IMR-90 (cell line): ENCODE measurements at regions not wholly inside any gene's neighbourhood (a gene's known extent, or its start where the extent isn't known, plus 50 kb on each side); places are given as distances from the start of the nearest gene placed in this dataset.

Experiments used
- ATAC-seq: fragments of 200-7000 bp; cut with Tn5 transposase; 2 replicates; pipeline ENCODE4 v1.9.1; 2020; ENCODE audit warnings: low read depth, mild to moderate bottlenecking, moderate library complexity
- BruUV-seq: library from RNA; stranded (reverse); fragments of 400-500 nt; replicated peaks from 2 replicates; lab custom pipeline; 2021; lab: Mats Ljungman, UMichigan
- CTCF ChIA-PET: fragments of 300-600 bp; formaldehyde crosslinking; extraction: SDS; loops from one replicate; lab custom pipeline; 2021; ENCODE audit warnings: antibody characterized with exemption; lab: Yijun Ruan, JAX
- POLR2A ChIA-PET: fragments of 300-600 bp; sonication (Branson Sonifier 250); formaldehyde crosslinking; loops from one replicate; lab custom pipeline; 2022; ENCODE audit warnings: antibody characterized with exemption; ENCODE audit not compliant: unreplicated experiment; lab: Charles Lee
- DNase-seq: peaks from one replicate; pipeline ENCODE4 v3.0.0; 2013
- H2AFZ ChIP-seq: replicated peaks from 2 replicates; pipeline ENCODE3; 2013; ENCODE audit warnings: low read length, mild to moderate bottlenecking; ENCODE audit not compliant: poor library complexity
- H2AK5ac ChIP-seq: 2 replicates; pipeline ENCODE4 v1.6.1; 2013; ENCODE audit warnings: low read depth, low read length, inconsistent platforms
- H2AK9ac ChIP-seq: replicated peaks from 2 replicates; pipeline ENCODE3; 2013; ENCODE audit warnings: mild to moderate bottlenecking, low read depth, low read length, moderate library complexity; ENCODE audit not compliant: poor library complexity
- H2BK120ac ChIP-seq: 2 replicates; pipeline ENCODE4 v1.6.1; 2013; ENCODE audit warnings: low read depth, low read length, inconsistent platforms
- H2BK15ac ChIP-seq: 3 replicates; pipeline ENCODE4 v1.6.1; 2013; ENCODE audit warnings: low read depth, low read length, inconsistent platforms
- H2BK20ac ChIP-seq: 2 replicates; pipeline ENCODE4 v1.6.1; 2013; ENCODE audit warnings: low read depth, mild to moderate bottlenecking, inconsistent platforms, low read length, moderate library complexity
- H2BK5ac ChIP-seq: 2 replicates; pipeline ENCODE4 v1.6.1; 2013; ENCODE audit warnings: mild to moderate bottlenecking, low read depth, low read length, inconsistent platforms; ENCODE audit not compliant: poor library complexity, severe bottlenecking
- H3K14ac ChIP-seq: replicated peaks from 2 replicates; pipeline ENCODE4 v1.6.1; 2013; ENCODE audit warnings: low read depth, low read length, inconsistent platforms
- H3K18ac ChIP-seq: 2 replicates; pipeline ENCODE4 v1.6.1; 2013; ENCODE audit warnings: low read depth, low read length, control low read depth
- H3K23ac ChIP-seq: 2 replicates; pipeline ENCODE4 v1.6.1; 2013; ENCODE audit warnings: low read depth, low read length, inconsistent platforms
- H3K27ac ChIP-seq: 2 replicates; pipeline ENCODE4 v1.5.1; 2013; ENCODE audit warnings: mild to moderate bottlenecking, control low read depth, low read length; ENCODE audit not compliant: insufficient read depth
- H3K27me3 ChIP-seq: 2 replicates; pipeline ENCODE4 v1.6.1; 2013; ENCODE audit warnings: low read length; ENCODE audit not compliant: control insufficient read depth, insufficient read depth
- H3K36me3 ChIP-seq: 2 replicates; pipeline ENCODE4 v1.6.1; 2013; ENCODE audit warnings: low read length, mixed read lengths; ENCODE audit not compliant: control insufficient read depth, insufficient read depth
- H3K4ac ChIP-seq: 2 replicates; pipeline ENCODE4 v1.6.1; 2013; ENCODE audit warnings: low read depth, low read length, inconsistent platforms
- H3K4me1 ChIP-seq: 2 replicates; pipeline ENCODE4 v1.6.1; 2013; ENCODE audit warnings: low read length, mixed read lengths; ENCODE audit not compliant: control insufficient read depth, insufficient read depth
- H3K4me2 ChIP-seq: 2 replicates; pipeline ENCODE4 v1.6.1; 2013; ENCODE audit warnings: low read depth, mild to moderate bottlenecking, control low read depth, low read length, moderate library complexity
- H3K4me3 ChIP-seq: 2 replicates; pipeline ENCODE4 v1.5.1; 2013; ENCODE audit warnings: low read depth, mild to moderate bottlenecking, control low read depth, low read length, moderate library complexity; ENCODE audit not compliant: insufficient read depth
- H3K56ac ChIP-seq: 2 replicates; pipeline ENCODE4 v1.6.1; 2013; ENCODE audit warnings: low read length, inconsistent platforms; ENCODE audit not compliant: insufficient read depth; ENCODE audit errors: extremely low read depth
- H3K79me1 ChIP-seq, 2 experiments: 2 replicates each; pipeline ENCODE4 v1.6.1; 2013; ENCODE audit warnings: low read length in 2 of 2, inconsistent platforms in 1 of 2, low read depth in 1 of 2
- H3K9ac ChIP-seq: 2 replicates; pipeline ENCODE4 v1.6.1; 2013; ENCODE audit warnings: low read depth, low read length, control low read depth
- H3K9me1 ChIP-seq: 2 replicates; pipeline ENCODE4 v1.6.1; 2013; ENCODE audit warnings: low read length, inconsistent platforms; ENCODE audit not compliant: insufficient read depth
- H3K9me3 ChIP-seq: 2 replicates; pipeline ENCODE4 v1.6.1; 2013; ENCODE audit warnings: low read length; ENCODE audit not compliant: control insufficient read depth, insufficient read depth
- H4K20me1 ChIP-seq: 2 replicates; pipeline ENCODE4 v1.6.1; 2013; ENCODE audit warnings: low read length, inconsistent platforms; ENCODE audit not compliant: insufficient read depth
- H4K5ac ChIP-seq: 2 replicates; pipeline ENCODE4 v1.6.1; 2013; ENCODE audit warnings: mild to moderate bottlenecking, low read depth, low read length, control low read depth
- H4K8ac ChIP-seq, 2 experiments: 2 replicates each; pipeline ENCODE4 v1.6.1; 2013; ENCODE audit warnings: low read depth in 2 of 2, low read length in 2 of 2, control low read depth in 1 of 2, inconsistent platforms in 1 of 2
- H4K91ac ChIP-seq: 2 replicates; pipeline ENCODE4 v1.6.1; 2013; ENCODE audit warnings: low read depth, low read length, inconsistent platforms; ENCODE audit not compliant: insufficient read depth
- CHD1 ChIP-seq: IDR thresholded peaks from 2 replicates; pipeline ENCODE4 v1.6.1; 2012; ENCODE audit warnings: low read depth, low read length, improper control_type of control experiment
- FOS ChIP-seq: fragments of 150-350 bp; IDR thresholded peaks from 2 replicates; pipeline ENCODE4 v1.6.1; 2016; ENCODE audit warnings: low read depth, low read length
- MAFK ChIP-seq: IDR thresholded peaks from 2 replicates; pipeline ENCODE4 v1.6.1; 2012; ENCODE audit warnings: low read depth, low read length, improper control_type of control experiment
- MAZ ChIP-seq: IDR thresholded peaks from 2 replicates; pipeline ENCODE4 v1.6.1; 2012; ENCODE audit warnings: low read depth, mild to moderate bottlenecking, low read length, improper control_type of control experiment, moderate library complexity, borderline replicate concordance
- MXI1 ChIP-seq: IDR thresholded peaks from 2 replicates; pipeline ENCODE4 v1.6.1; 2012; ENCODE audit warnings: low read depth, mild to moderate bottlenecking, low read length, moderate library complexity, borderline replicate concordance
- NFE2L2 ChIP-seq: fragments of 150-350 bp; IDR thresholded peaks from 2 replicates; pipeline ENCODE4 v1.6.1; 2016; ENCODE audit warnings: low read depth, mild to moderate bottlenecking, low read length
- POLR2A ChIP-seq: IDR thresholded peaks from 2 replicates; pipeline ENCODE4 v1.6.1; 2012; ENCODE audit warnings: mild to moderate bottlenecking, low read depth, low read length
- RCOR1 ChIP-seq: IDR thresholded peaks from 2 replicates; pipeline ENCODE4 v1.6.1; 2012; ENCODE audit warnings: mild to moderate bottlenecking, low read length, improper control_type of control experiment; ENCODE audit not compliant: insufficient replicate concordance
- RFX5 ChIP-seq: IDR thresholded peaks from 2 replicates; pipeline ENCODE4 v1.8.0; 2012; ENCODE audit warnings: low read depth, mild to moderate bottlenecking, low read length, moderate library complexity
- WGBS, 2 experiments: methylation state at CpG; one replicate each; pipeline versions ENCODE4 v1.1.5 to v1.1.7; 2013; ENCODE audit warnings: missing lambda C conversion rate in 2 of 2; ENCODE audit not compliant: insufficient read length in 1 of 2; ENCODE audit errors: extremely low coverage in 2 of 2; 5-methylcytosine and 5-hydroxymethylcytosine counted together
- dilution Hi-C: fragments of 300-500 bp; cut with HindIII; formaldehyde crosslinking; loops from one replicate; pipeline ENCODE4 v1.14.3; 2018; ENCODE audit warnings: low sequenced_read_pairs; ENCODE audit not compliant: unreplicated experiment
- in situ Hi-C: fragments of 300-500 bp; cut with MboI; formaldehyde crosslinking; loops from 3 replicates; pipeline ENCODE4 v1.14.3; 2019; ENCODE audit warnings: low sequenced_read_pairs, inconsistent platforms, mixed read lengths
- intact Hi-C: fragments of 100-400 bp; cut with micrococcal nuclease; formaldehyde crosslinking; loops from 2 replicates; pipeline ENCODE4 v1.10.0; 2022
- TF ChIP-seq, protein P1 (sequence below): fragments of 150-350 bp; IDR thresholded peaks from 2 replicates; pipeline ENCODE4 v1.6.1; 2017; ENCODE audit warnings: mild to moderate bottlenecking, antibody characterized with exemption, low read length, low read depth

DNA sequence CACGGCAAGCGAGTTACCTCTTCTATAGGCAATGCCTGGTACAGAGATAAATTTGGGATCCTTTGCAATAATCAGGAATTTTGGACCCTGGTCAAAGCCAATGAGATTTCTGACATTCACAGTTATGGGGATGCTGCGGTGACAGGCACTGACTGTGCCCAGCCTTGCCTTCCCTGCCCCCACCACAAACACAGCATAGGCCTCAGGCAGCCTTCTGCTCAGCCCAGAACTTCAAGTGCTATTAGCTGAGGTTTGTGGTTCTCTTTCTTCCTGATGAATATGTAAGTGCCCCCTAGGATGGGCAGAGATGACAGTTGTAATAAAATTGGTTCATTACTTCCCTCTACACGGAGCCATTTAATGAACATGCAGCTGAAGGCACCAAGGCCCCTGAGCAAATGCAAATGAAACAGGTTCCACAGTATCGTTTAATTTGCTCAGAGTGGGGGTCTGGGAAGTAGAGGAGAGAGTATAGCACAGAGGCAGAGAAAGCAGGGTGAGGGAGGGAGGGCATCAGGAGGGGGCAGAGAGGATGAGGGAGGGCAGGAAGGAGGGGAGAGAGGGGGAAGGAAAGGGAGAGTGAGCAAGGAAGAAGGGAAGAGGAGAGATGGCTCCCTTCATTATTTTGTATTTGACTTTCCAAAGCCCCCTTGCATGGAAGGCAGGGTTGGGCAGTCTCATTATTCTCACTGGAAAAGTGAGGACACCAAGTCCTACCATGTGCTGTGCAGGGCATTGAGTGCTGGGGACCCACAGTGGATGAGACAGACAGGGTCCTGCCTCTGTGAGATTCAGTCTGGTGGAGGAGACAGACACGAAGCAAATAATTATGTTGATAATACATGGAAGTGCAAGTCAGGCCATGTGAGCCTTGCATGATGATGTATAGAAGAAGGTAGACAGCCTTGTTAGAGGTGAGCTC is 513.0 kb downstream of the PTPRU start:
- H3K56ac ChIP-seq: no peak overlapping the region
- H3K27ac ChIP-seq: no peak overlapping the region
- no peaks in the 10 kb centered on the region for H3K36me3 ChIP-seq
- H3K27me3 ChIP-seq: peaks cover 1% of the 10 kb centered on the region; the same call in 1 of the 2 replicates
- no peak overlapping the region for H3K4me2 ChIP-seq
- no peaks in the 10 kb centered on the region for H3K9me3 ChIP-seq
- no peak overlapping the region for H2BK120ac ChIP-seq
- H4K20me1 ChIP-seq: no peaks in the 10 kb centered on the region
- H2AK5ac ChIP-seq: no peak overlapping the region
- no peak overlapping the region for H2BK20ac ChIP-seq
- dilution Hi-C loops: no loop called here
- H3K4me3 ChIP-seq: no peak overlapping the region
- H4K8ac ChIP-seq: no peak overlapping the region
- ChIA-PET POLR2A (no interaction called here), CTCF (no interaction called here)
- H3K4me1 ChIP-seq: no peaks in the 10 kb centered on the region
- H3K9me1 ChIP-seq: no peaks in the 10 kb centered on the region
- no peak for ATAC-seq
- BruUV-seq: no TSS peak
- H2AK9ac ChIP-seq: no peak overlapping the region
- H2BK15ac ChIP-seq: no peak overlapping the region
- no peak overlapping the region for H3K18ac ChIP-seq
- intact Hi-C loops: no loop called here
- in situ Hi-C loops: no loop called here
- H3K79me1 ChIP-seq: no peaks in the 10 kb centered on the region
- H3K9ac ChIP-seq: no peak overlapping the region
- TF ChIP-seq CHD1 (no peak), POLR2A (no peak), NFE2L2 (no peak), FOS (no peak), RCOR1 (no peak), MXI1 (no peak), MAZ (no peak), RFX5 (no peak), MAFK (no peak)
- TF ChIP-seq, protein P1, sequence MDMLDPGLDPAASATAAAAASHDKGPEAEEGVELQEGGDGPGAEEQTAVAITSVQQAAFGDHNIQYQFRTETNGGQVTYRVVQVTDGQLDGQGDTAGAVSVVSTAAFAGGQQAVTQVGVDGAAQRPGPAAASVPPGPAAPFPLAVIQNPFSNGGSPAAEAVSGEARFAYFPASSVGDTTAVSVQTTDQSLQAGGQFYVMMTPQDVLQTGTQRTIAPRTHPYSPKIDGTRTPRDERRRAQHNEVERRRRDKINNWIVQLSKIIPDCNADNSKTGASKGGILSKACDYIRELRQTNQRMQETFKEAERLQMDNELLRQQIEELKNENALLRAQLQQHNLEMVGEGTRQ: no peak
- H3K23ac ChIP-seq: no peak overlapping the region
- DNase-seq: no peak
- no peak overlapping the region for H3K14ac ChIP-seq
- no peak overlapping the region for H2BK5ac ChIP-seq
- no peak overlapping the region for H2AFZ ChIP-seq
- 46% methylated on average over 3 of the region's 6 CpGs; no CpG with 5 or more reads in 1 of the 2 experiments for WGBS, 2 experiments
- H4K91ac ChIP-seq: no peak overlapping the region
- H3K4ac ChIP-seq: no peak overlapping the region
- H4K5ac ChIP-seq: no peak overlapping the region
